Liver (tissue), 3 donors: ENCODE measurements at regions not wholly inside any gene's neighbourhood (a gene's known extent, or its start where the extent isn't known, plus 50 kb on each side); places are given as distances from the start of the nearest gene placed in this dataset.
"Not testable (repeated sequence)": the region's sequence is repeated elsewhere in the genome, so short reads cannot be mapped to it uniquely, and the experiment has no call there.

ENCODE experiments used
- EGR1 ChIP-seq, 2 donors: IDR thresholded peaks; 2 replicates each; pipeline ENCODE4 v1.6.1; 2016 to 2018; ENCODE audit warnings: antibody characterized with exemption in 2 of 2, low read depth in 2 of 2
- GABPA ChIP-seq, 2 donors: IDR thresholded peaks in 1 of 2; conservative IDR thresholded peaks in 1 of 2; 2 replicates each; pipeline ENCODE4 v1.6.1; 2016; ENCODE audit warnings: antibody characterized with exemption in 2 of 2, mild to moderate bottlenecking in 1 of 2, moderate library complexity in 1 of 2
- HNF4A ChIP-seq, 2 donors: conservative IDR thresholded peaks; 2 replicates each; pipeline ENCODE4 v1.6.1; 2016; ENCODE audit warnings: antibody characterized with exemption in 2 of 2, mild to moderate bottlenecking in 2 of 2
- JUND ChIP-seq, 2 donors: IDR thresholded peaks; 2 replicates each; pipeline ENCODE4 v1.6.1; 2016; ENCODE audit warnings: antibody characterized with exemption in 2 of 2
- RAD21 ChIP-seq, 2 donors: IDR thresholded peaks; 2 replicates each; pipeline ENCODE4 v1.6.1; 2016; ENCODE audit warnings: antibody characterized with exemption in 2 of 2, mild to moderate bottlenecking in 2 of 2
- TAF1 ChIP-seq: conservative IDR thresholded peaks from 2 replicates; pipeline ENCODE4 v1.6.1; 2016; ENCODE audit warnings: antibody characterized with exemption, mild to moderate bottlenecking
- YY1 ChIP-seq: IDR thresholded peaks from 2 replicates; pipeline ENCODE4 v1.6.1; 2016; ENCODE audit warnings: antibody characterized with exemption, mild to moderate bottlenecking
- TF ChIP-seq, protein P1 (sequence below): IDR thresholded peaks from 2 replicates; pipeline ENCODE4 v1.6.1; 2016; ENCODE audit warnings: antibody characterized with exemption
- TF ChIP-seq, protein P2 (sequence below): fragments of 150-350 bp; IDR thresholded peaks from 2 replicates; pipeline ENCODE4 v1.5.1; 2017; ENCODE audit warnings: improper control_type of control experiment, low read depth, low read length; ENCODE audit not compliant: missing input control
- TF ChIP-seq, protein P3 (sequence below): IDR thresholded peaks from 2 replicates; pipeline ENCODE4 v1.6.1; 2016; ENCODE audit warnings: antibody characterized with exemption
- TF ChIP-seq, protein P4 (sequence below): IDR thresholded peaks from 2 replicates; pipeline ENCODE4 v1.6.1; 2016; ENCODE audit warnings: antibody characterized with exemption, mild to moderate bottlenecking
- TF ChIP-seq, protein P5 (sequence below): IDR thresholded peaks from 2 replicates; pipeline ENCODE4 v1.6.1; 2016; ENCODE audit warnings: antibody characterized with exemption
- donor health status: healthy.
- donor health status: healthy.

DNA sequence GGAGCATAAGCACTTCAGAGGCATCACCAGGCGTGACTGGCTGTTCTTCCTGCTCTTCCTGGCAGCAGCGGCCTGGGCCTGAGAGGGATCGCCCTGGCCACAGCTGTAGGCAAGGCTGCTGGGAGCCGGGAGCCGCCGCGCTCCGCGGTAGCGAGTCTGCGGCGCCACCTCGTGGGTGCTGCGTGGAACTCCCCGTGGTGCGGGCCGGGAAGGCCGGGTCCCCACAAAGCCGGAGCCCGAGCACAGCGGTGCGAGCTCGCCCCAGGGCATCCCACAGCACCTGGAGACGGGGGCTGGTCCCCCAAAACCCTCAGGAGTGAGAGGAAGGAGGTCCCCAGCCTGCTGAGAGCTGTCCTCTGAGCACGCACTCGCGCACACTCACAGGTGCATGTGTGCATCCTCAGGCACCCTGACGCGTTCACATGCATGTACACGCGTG lies 1546.5 kb downstream of the RPIA start:
- peak; percentile 37 to 65 for TF ChIP-seq RAD21 (IDR thresholded peaks at IDR 0.05)
- TF ChIP-seq, protein P1, sequence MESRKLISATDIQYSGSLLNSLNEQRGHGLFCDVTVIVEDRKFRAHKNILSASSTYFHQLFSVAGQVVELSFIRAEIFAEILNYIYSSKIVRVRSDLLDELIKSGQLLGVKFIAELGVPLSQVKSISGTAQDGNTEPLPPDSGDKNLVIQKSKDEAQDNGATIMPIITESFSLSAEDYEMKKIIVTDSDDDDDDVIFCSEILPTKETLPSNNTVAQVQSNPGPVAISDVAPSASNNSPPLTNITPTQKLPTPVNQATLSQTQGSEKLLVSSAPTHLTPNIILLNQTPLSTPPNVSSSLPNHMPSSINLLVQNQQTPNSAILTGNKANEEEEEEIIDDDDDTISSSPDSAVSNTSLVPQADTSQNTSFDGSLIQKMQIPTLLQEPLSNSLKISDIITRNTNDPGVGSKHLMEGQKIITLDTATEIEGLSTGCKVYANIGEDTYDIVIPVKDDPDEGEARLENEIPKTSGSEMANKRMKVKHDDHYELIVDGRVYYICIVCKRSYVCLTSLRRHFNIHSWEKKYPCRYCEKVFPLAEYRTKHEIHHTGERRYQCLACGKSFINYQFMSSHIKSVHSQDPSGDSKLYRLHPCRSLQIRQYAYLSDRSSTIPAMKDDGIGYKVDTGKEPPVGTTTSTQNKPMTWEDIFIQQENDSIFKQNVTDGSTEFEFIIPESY = not testable (repeated sequence)
- TF ChIP-seq, protein P2, sequence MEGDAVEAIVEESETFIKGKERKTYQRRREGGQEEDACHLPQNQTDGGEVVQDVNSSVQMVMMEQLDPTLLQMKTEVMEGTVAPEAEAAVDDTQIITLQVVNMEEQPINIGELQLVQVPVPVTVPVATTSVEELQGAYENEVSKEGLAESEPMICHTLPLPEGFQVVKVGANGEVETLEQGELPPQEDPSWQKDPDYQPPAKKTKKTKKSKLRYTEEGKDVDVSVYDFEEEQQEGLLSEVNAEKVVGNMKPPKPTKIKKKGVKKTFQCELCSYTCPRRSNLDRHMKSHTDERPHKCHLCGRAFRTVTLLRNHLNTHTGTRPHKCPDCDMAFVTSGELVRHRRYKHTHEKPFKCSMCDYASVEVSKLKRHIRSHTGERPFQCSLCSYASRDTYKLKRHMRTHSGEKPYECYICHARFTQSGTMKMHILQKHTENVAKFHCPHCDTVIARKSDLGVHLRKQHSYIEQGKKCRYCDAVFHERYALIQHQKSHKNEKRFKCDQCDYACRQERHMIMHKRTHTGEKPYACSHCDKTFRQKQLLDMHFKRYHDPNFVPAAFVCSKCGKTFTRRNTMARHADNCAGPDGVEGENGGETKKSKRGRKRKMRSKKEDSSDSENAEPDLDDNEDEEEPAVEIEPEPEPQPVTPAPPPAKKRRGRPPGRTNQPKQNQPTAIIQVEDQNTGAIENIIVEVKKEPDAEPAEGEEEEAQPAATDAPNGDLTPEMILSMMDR = peak; percentile 15
- TF ChIP-seq, protein P3, sequence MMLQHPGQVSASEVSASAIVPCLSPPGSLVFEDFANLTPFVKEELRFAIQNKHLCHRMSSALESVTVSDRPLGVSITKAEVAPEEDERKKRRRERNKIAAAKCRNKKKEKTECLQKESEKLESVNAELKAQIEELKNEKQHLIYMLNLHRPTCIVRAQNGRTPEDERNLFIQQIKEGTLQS = not testable (repeated sequence)
- TF ChIP-seq EGR1 (IDR thresholded peaks at IDR 0.05; ENCODE audit: low read depth in 2 of 2); JUND (IDR thresholded peaks at IDR 0.05); TAF1; YY1; HNF4A (conservative IDR thresholded peaks at IDR 0.05); GABPA (IDR thresholded peaks at IDR 0.05 in 1 of 2, conservative IDR thresholded peaks at IDR 0.05 in 1 of 2): not testable (repeated sequence)
- TF ChIP-seq, protein P4, sequence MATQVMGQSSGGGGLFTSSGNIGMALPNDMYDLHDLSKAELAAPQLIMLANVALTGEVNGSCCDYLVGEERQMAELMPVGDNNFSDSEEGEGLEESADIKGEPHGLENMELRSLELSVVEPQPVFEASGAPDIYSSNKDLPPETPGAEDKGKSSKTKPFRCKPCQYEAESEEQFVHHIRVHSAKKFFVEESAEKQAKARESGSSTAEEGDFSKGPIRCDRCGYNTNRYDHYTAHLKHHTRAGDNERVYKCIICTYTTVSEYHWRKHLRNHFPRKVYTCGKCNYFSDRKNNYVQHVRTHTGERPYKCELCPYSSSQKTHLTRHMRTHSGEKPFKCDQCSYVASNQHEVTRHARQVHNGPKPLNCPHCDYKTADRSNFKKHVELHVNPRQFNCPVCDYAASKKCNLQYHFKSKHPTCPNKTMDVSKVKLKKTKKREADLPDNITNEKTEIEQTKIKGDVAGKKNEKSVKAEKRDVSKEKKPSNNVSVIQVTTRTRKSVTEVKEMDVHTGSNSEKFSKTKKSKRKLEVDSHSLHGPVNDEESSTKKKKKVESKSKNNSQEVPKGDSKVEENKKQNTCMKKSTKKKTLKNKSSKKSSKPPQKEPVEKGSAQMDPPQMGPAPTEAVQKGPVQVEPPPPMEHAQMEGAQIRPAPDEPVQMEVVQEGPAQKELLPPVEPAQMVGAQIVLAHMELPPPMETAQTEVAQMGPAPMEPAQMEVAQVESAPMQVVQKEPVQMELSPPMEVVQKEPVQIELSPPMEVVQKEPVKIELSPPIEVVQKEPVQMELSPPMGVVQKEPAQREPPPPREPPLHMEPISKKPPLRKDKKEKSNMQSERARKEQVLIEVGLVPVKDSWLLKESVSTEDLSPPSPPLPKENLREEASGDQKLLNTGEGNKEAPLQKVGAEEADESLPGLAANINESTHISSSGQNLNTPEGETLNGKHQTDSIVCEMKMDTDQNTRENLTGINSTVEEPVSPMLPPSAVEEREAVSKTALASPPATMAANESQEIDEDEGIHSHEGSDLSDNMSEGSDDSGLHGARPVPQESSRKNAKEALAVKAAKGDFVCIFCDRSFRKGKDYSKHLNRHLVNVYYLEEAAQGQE = not testable (repeated sequence)
- TF ChIP-seq, protein P5, sequence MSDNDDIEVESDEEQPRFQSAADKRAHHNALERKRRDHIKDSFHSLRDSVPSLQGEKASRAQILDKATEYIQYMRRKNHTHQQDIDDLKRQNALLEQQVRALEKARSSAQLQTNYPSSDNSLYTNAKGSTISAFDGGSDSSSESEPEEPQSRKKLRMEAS = not testable (repeated sequence)
